ENCODE measurements at regions not wholly inside any gene's neighbourhood (a gene's known extent, or its start where the extent isn't known, plus 50 kb on each side); places are given as distances from the start of the nearest gene placed in this dataset.

DNA sequence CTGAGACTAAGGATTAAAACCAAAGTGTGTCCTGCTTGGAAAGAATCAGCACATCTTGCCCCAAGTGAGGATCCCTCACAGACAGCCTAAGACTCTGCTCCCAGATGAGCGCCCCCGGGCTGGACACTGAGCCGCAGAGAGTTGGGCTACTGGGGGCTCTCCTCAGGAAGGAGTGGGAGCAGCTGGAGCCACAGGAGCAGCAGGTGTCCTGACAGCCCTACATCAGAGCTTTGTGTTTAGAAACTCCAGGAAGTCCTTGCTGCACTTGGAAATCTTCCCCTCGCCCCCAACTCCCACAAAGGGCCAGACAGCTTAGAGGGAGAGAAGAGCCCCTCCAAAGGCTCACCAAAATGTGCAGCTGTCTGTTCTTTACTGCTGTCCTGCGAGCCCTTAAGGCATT, 172.2 kb downstream of the HERPUD2 start:
- no peaks in the 10 kb centered on the region for H3K79me2 ChIP-seq (ENCODE audit: insufficient read depth, low read length)
- no peaks in the 10 kb centered on the region for H3K27me3 ChIP-seq (ENCODE audit: low read length)
- H2AFZ ChIP-seq (ENCODE audit: low read depth, low read length, severe bottlenecking): no peak overlapping the region
- H3K9me2 ChIP-seq (replicated peaks; ENCODE audit: insufficient read depth, low read length): no peaks in the 10 kb centered on the region
- no peaks in the 10 kb centered on the region for H3K36me3 ChIP-seq (ENCODE audit: low read length)
- H4K20me1 ChIP-seq (ENCODE audit: low read depth, low read length): no peaks in the 10 kb centered on the region
- no peak overlapping the region for H3K4me3 ChIP-seq (ENCODE audit: insufficient read depth, low read length, poor library complexity, severe bottlenecking)
- TF ChIP-seq, protein P1, sequence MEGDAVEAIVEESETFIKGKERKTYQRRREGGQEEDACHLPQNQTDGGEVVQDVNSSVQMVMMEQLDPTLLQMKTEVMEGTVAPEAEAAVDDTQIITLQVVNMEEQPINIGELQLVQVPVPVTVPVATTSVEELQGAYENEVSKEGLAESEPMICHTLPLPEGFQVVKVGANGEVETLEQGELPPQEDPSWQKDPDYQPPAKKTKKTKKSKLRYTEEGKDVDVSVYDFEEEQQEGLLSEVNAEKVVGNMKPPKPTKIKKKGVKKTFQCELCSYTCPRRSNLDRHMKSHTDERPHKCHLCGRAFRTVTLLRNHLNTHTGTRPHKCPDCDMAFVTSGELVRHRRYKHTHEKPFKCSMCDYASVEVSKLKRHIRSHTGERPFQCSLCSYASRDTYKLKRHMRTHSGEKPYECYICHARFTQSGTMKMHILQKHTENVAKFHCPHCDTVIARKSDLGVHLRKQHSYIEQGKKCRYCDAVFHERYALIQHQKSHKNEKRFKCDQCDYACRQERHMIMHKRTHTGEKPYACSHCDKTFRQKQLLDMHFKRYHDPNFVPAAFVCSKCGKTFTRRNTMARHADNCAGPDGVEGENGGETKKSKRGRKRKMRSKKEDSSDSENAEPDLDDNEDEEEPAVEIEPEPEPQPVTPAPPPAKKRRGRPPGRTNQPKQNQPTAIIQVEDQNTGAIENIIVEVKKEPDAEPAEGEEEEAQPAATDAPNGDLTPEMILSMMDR (IDR thresholded peaks at IDR 0.05; ENCODE audit: insufficient read depth, low read length, poor library complexity, severe bottlenecking): no peak
- no peak for TF ChIP-seq EZH2phosphoT487 (conservative IDR thresholded peaks at IDR 0.05; ENCODE audit: low read length)
- H3K9me3 ChIP-seq (ENCODE audit: insufficient read depth, low read length): no peaks in the 10 kb centered on the region
- no peaks in the 10 kb centered on the region for H3F3A ChIP-seq (ENCODE audit: insufficient read depth)
- H3K4me2 ChIP-seq (ENCODE audit: low read depth, low read length, poor library complexity, severe bottlenecking): no peak overlapping the region
- no peak overlapping the region for H3K27ac ChIP-seq (ENCODE audit: low read depth, low read length)
- no peak overlapping the region for H3K9ac ChIP-seq (ENCODE audit: low read length)

DNA sequence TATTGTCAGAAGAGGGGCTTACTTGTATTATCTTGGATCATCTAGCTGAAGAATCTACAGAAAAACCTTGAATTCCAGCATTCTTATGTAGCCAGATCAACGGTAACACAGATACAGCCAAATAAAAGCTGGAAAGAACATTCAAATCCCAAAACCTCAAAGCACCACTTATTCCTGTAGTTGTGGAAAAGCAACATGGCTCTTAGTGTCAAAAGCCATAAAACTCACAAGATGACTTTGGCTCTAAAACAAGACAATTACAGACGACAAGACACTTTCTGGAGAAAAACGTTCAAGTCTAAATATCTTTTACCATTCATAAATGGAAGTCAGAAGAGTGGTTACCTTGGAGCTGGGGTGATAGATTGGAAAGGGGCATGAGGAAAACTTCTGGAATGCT, 173.0 kb downstream of the HERPUD2 start:
- no peak overlapping the region for H3K9ac ChIP-seq (ENCODE audit: low read length)
- TF ChIP-seq, protein P1 (IDR thresholded peaks at IDR 0.05; ENCODE audit: insufficient read depth, low read length, poor library complexity, severe bottlenecking): no peak
- no peak for TF ChIP-seq EZH2phosphoT487 (conservative IDR thresholded peaks at IDR 0.05; ENCODE audit: low read length)
- no peak overlapping the region for H3K27ac ChIP-seq (ENCODE audit: low read depth, low read length)
- no peaks in the 10 kb centered on the region for H3K9me3 ChIP-seq (ENCODE audit: insufficient read depth, low read length)
- no peaks in the 10 kb centered on the region for H3K9me2 ChIP-seq (replicated peaks; ENCODE audit: insufficient read depth, low read length)
- H2AFZ ChIP-seq (ENCODE audit: low read depth, low read length, severe bottlenecking): no peak overlapping the region
- no peak overlapping the region for H3K4me2 ChIP-seq (ENCODE audit: low read depth, low read length, poor library complexity, severe bottlenecking)
- no peaks in the 10 kb centered on the region for H3K27me3 ChIP-seq (ENCODE audit: low read length)
- no peak overlapping the region for H3K4me3 ChIP-seq (ENCODE audit: insufficient read depth, low read length, poor library complexity, severe bottlenecking)
- H3F3A ChIP-seq (ENCODE audit: insufficient read depth): no peaks in the 10 kb centered on the region
- no peaks in the 10 kb centered on the region for H3K36me3 ChIP-seq (ENCODE audit: low read length)
- no peaks in the 10 kb centered on the region for H3K79me2 ChIP-seq (ENCODE audit: insufficient read depth, low read length)
- H4K20me1 ChIP-seq (ENCODE audit: low read depth, low read length): no peaks in the 10 kb centered on the region

DNA sequence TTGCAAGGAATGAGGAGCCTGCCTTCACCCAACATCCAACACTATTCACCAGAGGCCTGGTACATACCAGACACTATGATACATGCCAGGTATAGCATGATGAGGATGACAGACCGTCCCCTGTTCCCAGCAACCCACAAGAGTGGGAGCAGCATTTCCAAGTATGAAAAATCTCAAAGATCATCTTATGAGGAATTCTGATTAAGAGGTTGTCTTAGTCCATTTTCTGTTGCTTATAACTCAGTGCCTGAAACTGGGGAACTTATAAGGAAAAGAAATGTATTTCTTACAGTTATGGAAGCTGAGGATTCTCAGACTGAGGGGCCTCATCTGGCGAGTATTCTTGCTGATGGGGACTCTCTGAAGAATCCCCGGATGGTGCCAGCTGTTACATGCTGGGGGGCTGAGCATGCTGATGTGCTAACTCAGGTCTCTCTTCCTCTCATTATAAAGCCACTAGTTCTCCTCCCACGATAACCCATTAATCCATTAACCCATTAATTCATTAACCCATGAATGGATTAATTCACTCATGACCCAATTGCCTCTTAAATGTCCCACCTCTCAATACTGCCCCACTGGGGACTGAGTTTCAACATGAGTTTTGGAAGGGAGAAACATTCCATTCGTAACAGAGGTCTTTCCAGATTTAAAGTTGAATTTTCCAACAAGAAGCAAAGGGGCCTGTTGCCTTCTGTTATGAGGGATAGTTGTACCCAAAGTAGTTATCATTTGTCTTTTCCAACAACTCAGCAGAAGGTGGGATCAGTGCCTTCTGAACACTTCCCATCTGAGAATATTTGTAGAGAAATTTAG, 173.9 kb downstream of the HERPUD2 start:
- no peak for TF ChIP-seq EZH2phosphoT487 (conservative IDR thresholded peaks at IDR 0.05; ENCODE audit: low read length)
- TF ChIP-seq, protein P1 (IDR thresholded peaks at IDR 0.05; ENCODE audit: insufficient read depth, low read length, poor library complexity, severe bottlenecking): no peak
- Histone ChIP-seq H3K4me3 (ENCODE audit: insufficient read depth, low read length, poor library complexity, severe bottlenecking) (no peak overlapping the region), H3K27me3 (ENCODE audit: low read length) (no peaks in the 10 kb centered on the region), H3K9ac (ENCODE audit: low read length) (no peak overlapping the region), H3K36me3 (ENCODE audit: low read length) (no peaks in the 10 kb centered on the region), H3K9me2 (replicated peaks; ENCODE audit: insufficient read depth, low read length) (no peaks in the 10 kb centered on the region), H3K79me2 (ENCODE audit: insufficient read depth, low read length) (no peaks in the 10 kb centered on the region), H3K27ac (ENCODE audit: low read depth, low read length) (no peak overlapping the region), H3K9me3 (ENCODE audit: insufficient read depth, low read length) (no peaks in the 10 kb centered on the region), H3F3A (ENCODE audit: insufficient read depth) (no peaks in the 10 kb centered on the region), H2AFZ (ENCODE audit: low read depth, low read length, severe bottlenecking) (no peak overlapping the region), H4K20me1 (ENCODE audit: low read depth, low read length) (no peaks in the 10 kb centered on the region), H3K4me2 (ENCODE audit: low read depth, low read length, poor library complexity, severe bottlenecking) (no peak overlapping the region)

All from SU-DHL-6 (cell line).